Mammary epithelial cell (primary cell): ENCODE measurements at regions not wholly inside any gene's neighbourhood (a gene's known extent, or its start where the extent isn't known, plus 50 kb on each side); places are given as distances from the start of the nearest gene placed in this dataset.

Source experiments
- CTCF ChIP-seq, 2 donors: IDR thresholded peaks in 1 of 2; conservative IDR thresholded peaks in 1 of 2; 2 replicates each; pipeline ENCODE4 v1.5.1; 2011 to 2012; ENCODE audit warnings: inconsistent platforms in 2 of 2, low read length in 2 of 2, mild to moderate bottlenecking in 2 of 2, control low read depth in 1 of 2, low read depth in 1 of 2; ENCODE audit not compliant: insufficient read depth in 1 of 2; ENCODE audit errors: extremely low read depth in 1 of 2
- EZH2 ChIP-seq: IDR thresholded peaks from 2 replicates; pipeline ENCODE4 v1.6.1; 2012; ENCODE audit warnings: low read length, inconsistent platforms, borderline replicate concordance

- TF ChIP-seq CTCF (conservative IDR thresholded peaks at IDR 0.05 in 1 of 2, IDR thresholded peaks at IDR 0.05 in 1 of 2; ENCODE audit: extremely low read depth in 1 of 2, insufficient read depth in 1 of 2, low read depth in 1 of 2, low read length in 2 of 2) (no peak), EZH2 (no peak)
Measured at GRCh38 chr15:70249616-70250015, 151.9 kb upstream of the TLE3 start.
